ENCODE measurements at regions not wholly inside any gene's neighbourhood (a gene's known extent, or its start where the extent isn't known, plus 50 kb on each side); places are given as distances from the start of the nearest gene placed in this dataset.
"Not testable (repeated sequence)": the region's sequence is repeated elsewhere in the genome, so short reads cannot be mapped to it uniquely, and the experiment has no call there.

- H3K27me3 Mint-ChIP-seq, result peaks cover 30% of the 10 kb centered on the region
- not testable (repeated sequence) for H3K36me3 Mint-ChIP-seq (ENCODE audit: low read depth); H3K4me1 Mint-ChIP-seq; H3K9me3 Mint-ChIP-seq; H3K27ac Mint-ChIP-seq; H3K4me3 Mint-ChIP-seq
- peak; percentile 65 for ATAC-seq (replicated peaks)
Measured at GRCh38 chr2:238723740-238724320, 124.1 kb upstream of the TWIST2 start.

GRCh38 chr2:238724728-238725127 lies 123.2 kb upstream of the TWIST2 start:
- no peak for ATAC-seq (replicated peaks)
- Mint-ChIP-seq H3K36me3 (ENCODE audit: low read depth) (no peaks in the 10 kb centered on the region), H3K9me3 (peaks cover 8% of the 10 kb centered on the region), H3K27me3 (peaks cover 26% of the 10 kb centered on the region), H3K4me3 (no peak overlapping the region), H3K27ac (no peak overlapping the region), H3K4me1 (no peaks in the 10 kb centered on the region)

- Mint-ChIP-seq H3K36me3 (ENCODE audit: low read depth) (no peaks in the 10 kb centered on the region), H3K27ac (no peak overlapping the region), H3K9me3 (peaks cover 8% of the 10 kb centered on the region), H3K4me1 (no peaks in the 10 kb centered on the region), H3K4me3 (no peak overlapping the region), H3K27me3 (peaks cover 29% of the 10 kb centered on the region)
- ATAC-seq (replicated peaks), result no peak
Measured at GRCh38 chr2:238725298-238725697, 122.6 kb upstream of the TWIST2 start.

GRCh38 chr2:238726670-238727584 lies 121.0 kb upstream of the TWIST2 start:
- no peaks in the 10 kb centered on the region for H3K4me1 Mint-ChIP-seq
- H3K4me3 Mint-ChIP-seq, result no peak overlapping the region
- H3K9me3 Mint-ChIP-seq, result peaks cover 8% of the 10 kb centered on the region
- no peaks in the 10 kb centered on the region for H3K36me3 Mint-ChIP-seq (ENCODE audit: low read depth)
- H3K27ac Mint-ChIP-seq, result no peak overlapping the region
- peaks cover 23% of the 10 kb centered on the region for H3K27me3 Mint-ChIP-seq
- ATAC-seq (replicated peaks), result no peak

GRCh38 chr2:238727585-238728329 lies 120.1 kb upstream of the TWIST2 start:
- H3K4me1 Mint-ChIP-seq, result no peaks in the 10 kb centered on the region
- ATAC-seq (replicated peaks), result no peak
- H3K27ac Mint-ChIP-seq, result no peak overlapping the region
- H3K9me3 Mint-ChIP-seq, result peaks cover 8% of the 10 kb centered on the region
- no peak overlapping the region for H3K4me3 Mint-ChIP-seq
- H3K36me3 Mint-ChIP-seq (ENCODE audit: low read depth), result no peaks in the 10 kb centered on the region
- peaks cover 23% of the 10 kb centered on the region for H3K27me3 Mint-ChIP-seq

GRCh38 chr2:238728330-238729260 lies 119.3 kb upstream of the TWIST2 start:
- ATAC-seq (replicated peaks), result no peak
- peaks cover 23% of the 10 kb centered on the region for H3K27me3 Mint-ChIP-seq
- no peaks in the 10 kb centered on the region for H3K4me1 Mint-ChIP-seq
- no peak overlapping the region for H3K4me3 Mint-ChIP-seq
- no peaks in the 10 kb centered on the region for H3K36me3 Mint-ChIP-seq (ENCODE audit: low read depth)
- no peak overlapping the region for H3K27ac Mint-ChIP-seq
- H3K9me3 Mint-ChIP-seq, result peaks cover 4% of the 10 kb centered on the region

- Mint-ChIP-seq H3K27me3 (peaks cover 23% of the 10 kb centered on the region), H3K4me3 (no peak overlapping the region), H3K27ac (no peak overlapping the region), H3K4me1 (no peaks in the 10 kb centered on the region), H3K9me3 (peaks cover 4% of the 10 kb centered on the region), H3K36me3 (ENCODE audit: low read depth) (no peaks in the 10 kb centered on the region)
- no peak for ATAC-seq (replicated peaks)
Measured at GRCh38 chr2:238729261-238729935, 118.5 kb upstream of the TWIST2 start.

- no peak overlapping the region for H3K27ac Mint-ChIP-seq
- no peaks in the 10 kb centered on the region for H3K4me1 Mint-ChIP-seq
- H3K36me3 Mint-ChIP-seq (ENCODE audit: low read depth), result no peaks in the 10 kb centered on the region
- H3K4me3 Mint-ChIP-seq, result no peak overlapping the region
- no peak for ATAC-seq (replicated peaks)
- peaks cover 23% of the 10 kb centered on the region for H3K27me3 Mint-ChIP-seq
- H3K9me3 Mint-ChIP-seq, result peaks cover 4% of the 10 kb centered on the region
Measured at GRCh38 chr2:238730001-238730669, 117.8 kb upstream of the TWIST2 start.

GRCh38 chr2:238730881-238731280 lies 117.0 kb upstream of the TWIST2 start:
- H3K9me3 Mint-ChIP-seq, result peaks cover 3% of the 10 kb centered on the region
- ATAC-seq (replicated peaks), result no peak
- H3K36me3 Mint-ChIP-seq (ENCODE audit: low read depth), result no peaks in the 10 kb centered on the region
- H3K27me3 Mint-ChIP-seq, result peaks cover 24% of the 10 kb centered on the region
- no peak overlapping the region for H3K27ac Mint-ChIP-seq
- no peak overlapping the region for H3K4me3 Mint-ChIP-seq
- no peaks in the 10 kb centered on the region for H3K4me1 Mint-ChIP-seq

GRCh38 chr2:238731961-238732360 lies 115.9 kb upstream of the TWIST2 start:
- Mint-ChIP-seq H3K27me3 (peaks cover 26% of the 10 kb centered on the region), H3K4me3 (no peak overlapping the region), H3K27ac (no peak overlapping the region), H3K36me3 (ENCODE audit: low read depth) (no peaks in the 10 kb centered on the region), H3K4me1 (no peaks in the 10 kb centered on the region), H3K9me3 (no peaks in the 10 kb centered on the region)
- no peak for ATAC-seq (replicated peaks)

GRCh38 chr2:238738917-238739316 lies 109.0 kb upstream of the TWIST2 start:
- H3K9me3 Mint-ChIP-seq, result peaks cover 5% of the 10 kb centered on the region
- H3K36me3 Mint-ChIP-seq (ENCODE audit: low read depth), result no peaks in the 10 kb centered on the region
- H3K4me3 Mint-ChIP-seq, result no peak overlapping the region
- no peaks in the 10 kb centered on the region for H3K4me1 Mint-ChIP-seq
- no peak for ATAC-seq (replicated peaks)
- H3K27me3 Mint-ChIP-seq, result peaks cover 63% of the 10 kb centered on the region
- H3K27ac Mint-ChIP-seq, result no peak overlapping the region

GRCh38 chr2:238739668-238740067 lies 108.2 kb upstream of the TWIST2 start:
- Mint-ChIP-seq H3K27ac (no peak overlapping the region), H3K4me1 (no peaks in the 10 kb centered on the region), H3K27me3 (peaks cover 67% of the 10 kb centered on the region), H3K9me3 (peaks cover 5% of the 10 kb centered on the region), H3K36me3 (ENCODE audit: low read depth) (no peaks in the 10 kb centered on the region), H3K4me3 (no peak overlapping the region)
- ATAC-seq (replicated peaks), result no peak

- Mint-ChIP-seq H3K27ac (no peak overlapping the region), H3K9me3 (peaks cover 5% of the 10 kb centered on the region), H3K4me1 (no peaks in the 10 kb centered on the region), H3K27me3 (peaks cover 58% of the 10 kb centered on the region), H3K36me3 (ENCODE audit: low read depth) (no peaks in the 10 kb centered on the region), H3K4me3 (no peak overlapping the region)
- ATAC-seq (replicated peaks), result no peak
Measured at GRCh38 chr2:238741277-238741676, 106.6 kb upstream of the TWIST2 start.

All from activated T-helper 17 cell treated with anti-CD3 and anti-CD28 coated beads, Interleukin-2, amount 50 U/mL, for 72 hours (primary cell).